ENCODE measurements at regions not wholly inside any gene's neighbourhood (a gene's known extent, or its start where the extent isn't known, plus 50 kb on each side); places are given as distances from the start of the nearest gene placed in this dataset.

DNA sequence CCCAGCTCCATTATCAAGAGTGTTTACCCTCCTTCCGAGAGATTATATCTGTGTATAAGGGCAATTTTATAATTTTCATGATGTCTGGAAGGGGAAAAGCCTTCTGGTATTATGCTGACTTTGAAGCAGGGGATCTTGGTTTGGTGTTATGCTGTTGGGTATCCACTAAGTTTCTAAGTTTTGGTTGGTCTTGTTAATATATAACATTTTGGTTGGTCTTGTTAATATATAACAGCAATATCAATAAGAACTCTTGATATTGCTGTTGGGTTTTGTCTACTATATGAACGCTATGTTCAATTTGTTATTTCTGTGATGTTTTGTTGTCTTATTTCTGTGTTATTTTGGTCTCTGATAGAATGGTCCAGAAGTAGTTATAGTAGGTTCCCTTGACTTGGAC lies 349.2 kb upstream of the LRFN5 start:
- peaks cover 0 to 15% (median 10%) of the 10 kb centered on the region in 8 donors for H3K9me3 ChIP-seq
- TF ChIP-seq, protein P1, sequence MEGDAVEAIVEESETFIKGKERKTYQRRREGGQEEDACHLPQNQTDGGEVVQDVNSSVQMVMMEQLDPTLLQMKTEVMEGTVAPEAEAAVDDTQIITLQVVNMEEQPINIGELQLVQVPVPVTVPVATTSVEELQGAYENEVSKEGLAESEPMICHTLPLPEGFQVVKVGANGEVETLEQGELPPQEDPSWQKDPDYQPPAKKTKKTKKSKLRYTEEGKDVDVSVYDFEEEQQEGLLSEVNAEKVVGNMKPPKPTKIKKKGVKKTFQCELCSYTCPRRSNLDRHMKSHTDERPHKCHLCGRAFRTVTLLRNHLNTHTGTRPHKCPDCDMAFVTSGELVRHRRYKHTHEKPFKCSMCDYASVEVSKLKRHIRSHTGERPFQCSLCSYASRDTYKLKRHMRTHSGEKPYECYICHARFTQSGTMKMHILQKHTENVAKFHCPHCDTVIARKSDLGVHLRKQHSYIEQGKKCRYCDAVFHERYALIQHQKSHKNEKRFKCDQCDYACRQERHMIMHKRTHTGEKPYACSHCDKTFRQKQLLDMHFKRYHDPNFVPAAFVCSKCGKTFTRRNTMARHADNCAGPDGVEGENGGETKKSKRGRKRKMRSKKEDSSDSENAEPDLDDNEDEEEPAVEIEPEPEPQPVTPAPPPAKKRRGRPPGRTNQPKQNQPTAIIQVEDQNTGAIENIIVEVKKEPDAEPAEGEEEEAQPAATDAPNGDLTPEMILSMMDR (IDR thresholded peaks at IDR 0.05 in 8 of 11, conservative IDR thresholded peaks at IDR 0.05 in 3 of 11), result no peak
- TF ChIP-seq POLR2AphosphoS5 (IDR thresholded peaks at IDR 0.05), result no peak
- no peak for TF ChIP-seq POLR2A (IDR thresholded peaks at IDR 0.05)
- no peak overlapping the region for H3K4me3 ChIP-seq
- H3K27me3 ChIP-seq (replicated peaks in 1 of 7), result no peaks in the 10 kb centered on the region
- H3K27ac ChIP-seq, result no peak overlapping the region
- no peaks in the 10 kb centered on the region for H3K4me1 ChIP-seq
- intact Hi-C loops (cut with DNase I; ENCODE audit: low total_unique reads), result no loop called here
- WGBS, 5 donors, result 86 to 96% (median 90%) methylated on average over 2 of the region's 2 CpGs
- DNase-seq, result no peak
- H3K36me3 ChIP-seq, result no peaks in the 10 kb centered on the region

DNA sequence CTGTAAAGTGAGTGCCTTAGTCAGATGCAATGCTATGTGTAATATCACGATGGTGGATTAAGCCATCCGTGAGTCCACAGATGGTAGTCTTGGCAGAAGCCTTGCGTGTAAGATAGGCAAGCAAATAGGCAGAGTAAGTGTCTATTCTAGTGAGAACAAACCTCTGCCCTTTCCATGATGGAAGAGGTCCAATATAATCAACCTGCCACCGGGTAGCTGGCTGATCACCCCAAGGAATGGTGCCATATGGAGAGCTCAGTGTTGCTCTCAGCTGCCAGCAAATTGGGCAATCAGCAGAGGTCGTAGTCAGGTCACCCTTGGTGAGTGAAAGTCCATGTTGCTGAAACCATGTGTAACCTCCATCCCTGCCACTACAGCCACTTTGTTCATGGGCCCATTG lies 371.2 kb upstream of the LRFN5 start:
- H3K27ac ChIP-seq, result no peak overlapping the region
- no peaks in the 10 kb centered on the region for H3K4me1 ChIP-seq
- no peak for DNase-seq
- H3K36me3 ChIP-seq, result no peaks in the 10 kb centered on the region
- intact Hi-C loops (cut with DNase I; ENCODE audit: low total_unique reads), result no loop called here
- no peak for TF ChIP-seq POLR2A (IDR thresholded peaks at IDR 0.05)
- TF ChIP-seq, protein P1 (IDR thresholded peaks at IDR 0.05 in 8 of 11, conservative IDR thresholded peaks at IDR 0.05 in 3 of 11), result no peak
- no peak for TF ChIP-seq POLR2AphosphoS5 (IDR thresholded peaks at IDR 0.05)
- H3K4me3 ChIP-seq, result no peak overlapping the region
- WGBS, 5 donors, result 71 to 88% (median 82%) methylated on average over 5 of the region's 5 CpGs
- no peaks in the 10 kb centered on the region for H3K27me3 ChIP-seq (replicated peaks in 1 of 7)
- H3K9me3 ChIP-seq, result peaks cover 0 to 13% (median 0%) of the 10 kb centered on the region in 8 donors

DNA sequence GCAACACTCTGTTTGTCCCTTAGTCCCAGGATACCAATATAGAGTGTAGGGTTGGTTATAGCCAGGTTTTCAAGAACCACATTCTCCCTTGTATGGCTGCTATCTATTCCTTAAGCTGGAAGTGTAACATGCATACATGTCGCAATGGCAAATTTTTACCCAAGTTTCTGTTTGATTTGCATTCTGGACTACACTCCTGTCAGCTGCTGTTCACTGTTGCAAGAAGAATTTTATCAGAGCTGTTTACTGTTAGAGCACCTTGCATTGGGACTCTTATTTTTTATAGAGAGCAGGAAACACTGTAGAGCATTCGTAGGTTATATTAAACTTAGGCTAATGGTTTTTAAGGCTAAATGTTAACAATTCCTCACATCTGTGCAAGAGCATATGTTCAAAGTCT lies 376.0 kb upstream of the LRFN5 start:
- intact Hi-C loops (cut with DNase I; ENCODE audit: low total_unique reads), result no loop called here
- Histone ChIP-seq H3K4me1 (no peaks in the 10 kb centered on the region), H3K27ac (no peak overlapping the region), H3K9me3 (no peaks in the 10 kb centered on the region), H3K4me3 (no peak overlapping the region), H3K36me3 (no peaks in the 10 kb centered on the region), H3K27me3 (replicated peaks in 1 of 7) (no peaks in the 10 kb centered on the region)
- TF ChIP-seq POLR2AphosphoS5 (IDR thresholded peaks at IDR 0.05) (no peak), POLR2A (IDR thresholded peaks at IDR 0.05) (no peak)
- TF ChIP-seq, protein P1 (IDR thresholded peaks at IDR 0.05 in 8 of 11, conservative IDR thresholded peaks at IDR 0.05 in 3 of 11), result no peak
- 84 to 93% (median 90%) methylated on average over 2 of the region's 2 CpGs for WGBS, 5 donors
- DNase-seq, result no peak

DNA sequence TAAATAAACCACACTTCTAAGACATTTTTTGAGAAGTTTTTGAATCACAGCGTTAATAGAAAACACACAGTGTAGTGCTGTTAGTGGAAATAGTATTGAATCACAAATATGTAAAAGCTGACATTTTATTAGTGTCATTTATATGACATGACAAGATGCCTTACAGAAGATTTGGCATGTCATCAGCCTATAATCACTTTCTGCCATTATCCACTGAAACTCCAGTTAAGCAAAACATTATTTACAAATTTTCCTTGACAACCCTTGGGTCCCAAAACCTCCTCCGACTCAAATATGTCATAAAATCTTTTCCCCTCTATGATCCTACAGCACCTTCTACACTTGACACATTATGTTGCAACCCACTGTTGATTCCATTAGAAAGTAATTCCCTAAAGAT lies 376.9 kb upstream of the LRFN5 start:
- Histone ChIP-seq H3K27me3 (replicated peaks in 1 of 7) (no peaks in the 10 kb centered on the region), H3K4me1 (no peaks in the 10 kb centered on the region), H3K4me3 (no peak overlapping the region), H3K9me3 (no peaks in the 10 kb centered on the region), H3K36me3 (no peaks in the 10 kb centered on the region), H3K27ac (no peak overlapping the region)
- 80 to 90% (median 81%) methylated on average over 2 of the region's 2 CpGs for WGBS, 5 donors
- intact Hi-C loops (cut with DNase I; ENCODE audit: low total_unique reads), result no loop called here
- DNase-seq, result no peak
- TF ChIP-seq POLR2A (IDR thresholded peaks at IDR 0.05) (no peak), POLR2AphosphoS5 (IDR thresholded peaks at IDR 0.05) (no peak)
- TF ChIP-seq, protein P1 (IDR thresholded peaks at IDR 0.05 in 8 of 11, conservative IDR thresholded peaks at IDR 0.05 in 3 of 11), result no peak
